ENCODE measurements at regions not wholly inside any gene's neighbourhood (a gene's known extent, or its start where the extent isn't known, plus 50 kb on each side); places are given as distances from the start of the nearest gene placed in this dataset.

DNA sequence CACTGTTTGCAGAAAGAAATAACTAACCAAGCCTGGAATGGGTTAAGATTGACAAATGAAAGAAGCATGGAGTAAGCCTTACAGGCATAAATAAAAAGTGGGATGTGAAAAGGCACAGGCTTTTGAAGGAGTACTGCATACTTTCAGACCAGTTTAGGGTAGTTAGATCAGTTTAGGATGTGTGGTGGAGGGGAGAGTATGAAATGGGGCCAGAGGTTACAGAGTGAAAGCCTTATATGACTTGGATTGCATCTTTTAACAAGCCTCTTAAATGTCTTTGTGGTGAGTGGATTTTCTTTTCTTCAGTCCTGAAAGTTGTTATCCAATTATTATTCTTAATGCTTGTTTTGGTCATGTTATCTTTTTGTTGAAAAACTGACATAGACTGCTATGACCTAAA, 52.2 kb upstream of the TRHDE start:
- intact Hi-C loops (cut with DNase I) = no loop called here
- H3K36me3 ChIP-seq = no peaks in the 10 kb centered on the region
- no peak overlapping the region for H3K4me3 ChIP-seq
- DNase-seq = no peak
- no peaks in the 10 kb centered on the region for H3K27me3 ChIP-seq
- H3K27ac ChIP-seq = no peak overlapping the region
- TF ChIP-seq, protein P1, sequence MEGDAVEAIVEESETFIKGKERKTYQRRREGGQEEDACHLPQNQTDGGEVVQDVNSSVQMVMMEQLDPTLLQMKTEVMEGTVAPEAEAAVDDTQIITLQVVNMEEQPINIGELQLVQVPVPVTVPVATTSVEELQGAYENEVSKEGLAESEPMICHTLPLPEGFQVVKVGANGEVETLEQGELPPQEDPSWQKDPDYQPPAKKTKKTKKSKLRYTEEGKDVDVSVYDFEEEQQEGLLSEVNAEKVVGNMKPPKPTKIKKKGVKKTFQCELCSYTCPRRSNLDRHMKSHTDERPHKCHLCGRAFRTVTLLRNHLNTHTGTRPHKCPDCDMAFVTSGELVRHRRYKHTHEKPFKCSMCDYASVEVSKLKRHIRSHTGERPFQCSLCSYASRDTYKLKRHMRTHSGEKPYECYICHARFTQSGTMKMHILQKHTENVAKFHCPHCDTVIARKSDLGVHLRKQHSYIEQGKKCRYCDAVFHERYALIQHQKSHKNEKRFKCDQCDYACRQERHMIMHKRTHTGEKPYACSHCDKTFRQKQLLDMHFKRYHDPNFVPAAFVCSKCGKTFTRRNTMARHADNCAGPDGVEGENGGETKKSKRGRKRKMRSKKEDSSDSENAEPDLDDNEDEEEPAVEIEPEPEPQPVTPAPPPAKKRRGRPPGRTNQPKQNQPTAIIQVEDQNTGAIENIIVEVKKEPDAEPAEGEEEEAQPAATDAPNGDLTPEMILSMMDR (IDR thresholded peaks at IDR 0.05) = no peak
- no peak for ATAC-seq
- H3K4me1 ChIP-seq = no peaks in the 10 kb centered on the region
- FAIRE-seq = no peak
- H3K9me3 ChIP-seq = no peaks in the 10 kb centered on the region

Data from pancreas (tissue), 8 donors.